Mesothelial cell of epicardium (in vitro differentiated cells): ENCODE measurements at regions not wholly inside any gene's neighbourhood (a gene's known extent, or its start where the extent isn't known, plus 50 kb on each side); places are given as distances from the start of the nearest gene placed in this dataset.

Experiments
- DNase-seq, 2 experiments: peaks; one replicate each; pipeline ENCODE4 v3.0.0; 2021; ENCODE audit warnings: low spot score in 2 of 2; ENCODE audit not compliant: unreplicated experiment in 2 of 2
- H3K27ac Mint-ChIP-seq: 2 replicates; pipeline ENCODE4 v1.8.0; 2021; ENCODE audit warnings: mixed read lengths
- H3K27me3 Mint-ChIP-seq: 2 replicates; pipeline ENCODE4 v1.8.0; 2021; ENCODE audit warnings: low read depth, mixed read lengths
- H3K36me3 Mint-ChIP-seq: 2 replicates; pipeline ENCODE4 v1.8.0; 2021; ENCODE audit warnings: mixed read lengths
- H3K4me1 Mint-ChIP-seq: 2 replicates; pipeline ENCODE4 v1.8.0; 2021; ENCODE audit warnings: mixed read lengths
- H3K4me3 Mint-ChIP-seq: 2 replicates; pipeline ENCODE4 v1.8.0; 2021; ENCODE audit warnings: mild to moderate bottlenecking, moderate library complexity, mixed read lengths
- H3K9me3 Mint-ChIP-seq: 2 replicates; pipeline ENCODE4 v1.8.0; 2021; ENCODE audit warnings: mixed read lengths
- TF ChIP-seq, protein P1 (sequence below): fragments of 200-600 bp; sonication (generic); IDR thresholded peaks from one replicate; pipeline ENCODE4 v1.5.0; 2021; ENCODE audit warnings: antibody characterized with exemption; ENCODE audit not compliant: unreplicated experiment

DNA sequence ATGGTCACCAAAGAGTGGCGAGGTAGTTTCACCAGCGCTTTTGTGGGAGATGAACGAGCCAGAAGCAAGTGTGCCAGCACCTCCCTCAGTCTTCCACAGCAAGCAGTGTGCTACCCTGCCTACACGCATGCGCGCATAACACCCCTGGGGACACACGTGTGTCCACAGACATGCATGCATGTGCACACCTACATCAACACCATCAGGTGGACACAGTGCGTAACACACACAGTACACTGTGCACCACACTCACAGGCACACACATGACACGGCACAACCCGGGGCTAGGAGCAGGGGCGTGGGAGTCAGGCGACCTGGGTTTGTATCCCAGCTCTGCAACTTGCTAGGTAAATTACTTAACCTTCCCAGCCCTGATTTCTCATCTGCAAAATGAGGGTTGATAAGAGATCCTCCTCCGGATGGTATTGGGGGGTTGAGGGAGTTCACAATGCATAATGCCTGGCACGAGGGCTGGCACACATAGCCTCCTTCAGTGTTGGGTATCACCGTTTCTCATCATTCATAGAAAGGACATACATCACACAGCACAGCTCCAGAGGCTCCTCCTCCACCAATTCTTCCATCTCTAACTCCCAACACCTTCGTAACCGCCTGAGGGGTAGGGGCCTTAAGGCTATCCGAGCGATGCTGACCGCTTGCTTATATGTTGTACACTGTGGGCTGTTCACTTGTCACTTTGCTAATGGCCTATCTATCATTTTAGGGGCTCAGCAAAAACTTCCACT is 174.9 kb downstream of the SMAD6 start:
- TF ChIP-seq, protein P1, sequence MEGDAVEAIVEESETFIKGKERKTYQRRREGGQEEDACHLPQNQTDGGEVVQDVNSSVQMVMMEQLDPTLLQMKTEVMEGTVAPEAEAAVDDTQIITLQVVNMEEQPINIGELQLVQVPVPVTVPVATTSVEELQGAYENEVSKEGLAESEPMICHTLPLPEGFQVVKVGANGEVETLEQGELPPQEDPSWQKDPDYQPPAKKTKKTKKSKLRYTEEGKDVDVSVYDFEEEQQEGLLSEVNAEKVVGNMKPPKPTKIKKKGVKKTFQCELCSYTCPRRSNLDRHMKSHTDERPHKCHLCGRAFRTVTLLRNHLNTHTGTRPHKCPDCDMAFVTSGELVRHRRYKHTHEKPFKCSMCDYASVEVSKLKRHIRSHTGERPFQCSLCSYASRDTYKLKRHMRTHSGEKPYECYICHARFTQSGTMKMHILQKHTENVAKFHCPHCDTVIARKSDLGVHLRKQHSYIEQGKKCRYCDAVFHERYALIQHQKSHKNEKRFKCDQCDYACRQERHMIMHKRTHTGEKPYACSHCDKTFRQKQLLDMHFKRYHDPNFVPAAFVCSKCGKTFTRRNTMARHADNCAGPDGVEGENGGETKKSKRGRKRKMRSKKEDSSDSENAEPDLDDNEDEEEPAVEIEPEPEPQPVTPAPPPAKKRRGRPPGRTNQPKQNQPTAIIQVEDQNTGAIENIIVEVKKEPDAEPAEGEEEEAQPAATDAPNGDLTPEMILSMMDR = no peak

DNA sequence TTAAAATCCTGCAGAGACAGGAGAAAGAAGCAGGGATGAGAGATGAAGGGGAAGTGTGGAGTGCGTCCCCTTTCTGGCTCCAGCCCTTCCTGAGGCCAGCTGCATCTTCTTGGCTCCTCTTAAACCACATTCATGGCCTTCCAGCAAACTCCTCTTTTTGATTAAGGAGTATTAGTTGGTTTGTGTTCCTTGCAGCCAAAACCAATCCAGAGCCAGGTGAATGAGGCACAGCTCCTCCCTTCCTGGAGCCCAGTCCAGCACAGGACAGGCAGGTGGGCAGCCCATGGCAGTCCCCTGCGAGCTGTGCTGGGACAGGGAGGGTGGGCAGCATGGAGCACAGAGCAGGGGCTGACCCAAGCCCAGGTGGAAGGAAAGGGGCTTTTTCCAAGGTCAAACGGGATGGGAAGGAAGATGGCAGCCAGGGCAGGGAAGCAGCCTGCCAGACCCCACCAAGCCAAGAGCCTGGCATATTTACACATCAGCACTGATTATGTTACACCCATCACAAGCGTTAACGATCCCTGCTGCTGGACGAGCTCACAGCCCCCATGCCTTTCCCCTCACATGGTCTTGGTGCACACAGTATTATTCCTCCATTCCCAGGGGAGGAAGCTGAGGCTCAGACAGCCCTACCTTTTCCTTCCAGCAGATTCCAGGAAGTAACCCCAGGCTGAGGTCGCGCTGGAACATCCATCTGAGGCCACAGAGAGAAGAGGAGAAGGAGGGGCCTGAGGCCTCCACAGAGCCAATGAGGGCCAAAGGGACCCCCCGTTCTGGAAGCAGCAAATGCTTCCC is 175.6 kb downstream of the SMAD6 start:
- Mint-ChIP-seq H3K27ac (peak overlapping the region; percentile 22), H3K27me3 (no peaks in the 10 kb centered on the region), H3K4me1 (peaks cover 32% of the 10 kb centered on the region), H3K9me3 (no peaks in the 10 kb centered on the region), H3K36me3 (no peaks in the 10 kb centered on the region), H3K4me3 (no peak overlapping the region)
- TF ChIP-seq, protein P1 = no peak
- peak in 1 of 2 experiments; percentile 28 for DNase-seq

More for the DNA sequence above, 174.9 kb downstream of the SMAD6 start:
- H3K4me1 Mint-ChIP-seq = peaks cover 25% of the 10 kb centered on the region
- H3K27ac Mint-ChIP-seq = peak overlapping the region; percentile 22
- no peaks in the 10 kb centered on the region for H3K9me3 Mint-ChIP-seq
- no peaks in the 10 kb centered on the region for H3K27me3 Mint-ChIP-seq
- no peaks in the 10 kb centered on the region for H3K36me3 Mint-ChIP-seq
- DNase-seq = peak in 1 of 2 experiments; percentile 16
- H3K4me3 Mint-ChIP-seq = no peak overlapping the region

DNA sequence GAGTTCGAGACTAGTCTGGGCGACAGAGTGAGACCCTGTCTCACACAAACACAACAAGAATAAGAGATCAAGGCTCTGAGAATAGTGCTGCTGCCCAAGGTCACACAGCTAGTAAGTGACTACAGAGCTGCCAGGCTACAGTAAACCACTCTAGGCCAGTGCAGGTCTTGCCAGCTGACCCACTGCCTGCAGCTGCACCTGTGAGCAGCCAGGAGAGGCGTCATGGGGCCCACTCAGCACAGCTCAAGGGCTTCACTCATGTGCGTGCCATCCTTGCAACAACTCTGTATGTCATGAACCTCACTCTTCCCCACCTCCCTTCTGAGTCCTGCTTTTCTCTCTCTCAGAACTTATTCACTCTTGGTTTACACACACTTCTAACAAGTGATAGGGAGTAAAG is 176.7 kb downstream of the SMAD6 start:
- Mint-ChIP-seq H3K4me1 (peaks cover 41% of the 10 kb centered on the region), H3K27ac (no peak overlapping the region), H3K9me3 (no peaks in the 10 kb centered on the region), H3K4me3 (no peak overlapping the region), H3K27me3 (no peaks in the 10 kb centered on the region), H3K36me3 (no peaks in the 10 kb centered on the region)
- TF ChIP-seq, protein P1 = no peak
- DNase-seq = peak in 1 of 2 experiments; percentile 16

DNA sequence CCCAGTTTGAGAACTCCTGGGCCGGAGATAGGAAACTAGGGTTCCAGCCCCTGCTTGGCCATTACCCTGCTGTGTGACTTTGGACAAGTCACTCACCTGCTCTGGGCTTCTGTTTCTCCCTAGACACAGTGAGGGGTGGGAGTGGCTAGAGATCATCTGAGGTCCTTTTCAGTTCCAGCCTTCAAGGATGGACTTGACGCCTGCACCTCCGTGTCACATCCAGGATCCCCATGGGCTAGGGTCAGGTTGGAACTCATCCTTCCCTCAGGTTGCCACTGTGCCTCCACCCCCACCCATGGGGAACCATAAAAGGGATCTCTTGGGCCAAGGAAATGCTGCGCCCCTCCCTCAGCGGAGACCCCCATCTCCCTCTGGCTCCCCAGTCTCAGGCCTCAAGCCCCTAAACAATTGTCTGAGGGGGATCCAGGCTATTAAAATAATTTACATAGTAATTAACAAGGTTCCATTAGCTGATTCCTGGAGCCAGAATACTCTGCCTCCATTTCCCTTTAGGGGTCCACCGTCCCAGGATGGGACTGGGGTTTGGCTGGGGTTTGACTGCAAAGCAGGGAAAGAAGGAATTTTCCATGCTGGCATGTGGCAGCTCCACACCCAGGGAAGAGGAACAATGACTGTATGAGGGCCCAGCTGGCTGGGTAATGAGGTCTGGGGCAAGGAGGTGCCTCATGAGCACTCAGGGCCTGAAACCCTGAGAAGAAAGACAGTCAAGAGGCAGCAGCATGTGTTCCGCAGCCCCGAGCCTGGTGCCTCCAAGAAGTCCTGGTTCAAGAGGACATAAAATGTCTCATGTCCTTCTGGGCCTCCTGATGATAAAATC is 177.7 kb downstream of the SMAD6 start:
- H3K9me3 Mint-ChIP-seq = no peaks in the 10 kb centered on the region
- no peak overlapping the region for H3K27ac Mint-ChIP-seq
- DNase-seq = peak in 1 of 2 experiments; percentile 22
- TF ChIP-seq, protein P1 = no peak
- no peaks in the 10 kb centered on the region for H3K36me3 Mint-ChIP-seq
- peaks cover 48% of the 10 kb centered on the region for H3K4me1 Mint-ChIP-seq
- no peaks in the 10 kb centered on the region for H3K27me3 Mint-ChIP-seq
- H3K4me3 Mint-ChIP-seq = no peak overlapping the region

DNA sequence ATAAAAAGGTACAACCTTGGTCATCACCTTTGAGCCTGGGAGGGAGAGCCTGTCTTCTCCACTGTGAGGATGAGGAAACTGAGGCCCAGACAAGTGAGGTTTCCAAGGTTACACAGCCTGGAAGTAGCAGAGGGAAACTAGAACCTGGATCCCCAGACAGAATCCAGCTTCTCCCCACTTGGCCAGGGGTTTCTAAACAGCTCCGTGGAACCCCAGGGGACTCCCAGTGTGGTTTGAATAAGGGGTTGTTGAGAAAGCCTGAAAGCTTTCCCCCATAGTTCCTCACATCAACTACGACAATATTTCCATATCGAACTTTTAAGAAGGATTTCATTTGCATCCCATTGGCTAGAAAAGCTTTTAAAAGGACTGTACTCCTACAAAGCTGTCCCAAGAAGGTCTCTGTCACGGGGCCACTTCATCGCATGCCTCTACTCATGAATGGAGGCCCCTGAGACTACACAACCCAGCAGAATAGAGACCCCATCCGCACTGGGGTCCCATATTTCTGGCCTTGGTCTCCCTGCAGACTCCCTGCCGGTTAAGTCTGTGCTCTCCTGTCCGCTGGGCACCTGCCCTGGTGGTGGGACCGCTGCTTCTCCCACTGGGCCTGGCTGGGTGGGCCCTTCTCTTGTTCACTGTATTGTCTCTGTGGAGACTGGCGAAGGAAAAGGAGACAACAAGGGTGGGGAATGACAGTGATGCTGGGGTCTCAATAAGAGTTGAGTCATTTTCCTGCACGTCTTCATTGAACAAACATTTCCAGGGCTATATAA is 178.5 kb downstream of the SMAD6 start:
- no peaks in the 10 kb centered on the region for H3K36me3 Mint-ChIP-seq
- DNase-seq = peak in 1 of 2 experiments; percentile 28
- TF ChIP-seq, protein P1 = no peak
- no peaks in the 10 kb centered on the region for H3K27me3 Mint-ChIP-seq
- H3K27ac Mint-ChIP-seq = peak overlapping the region; percentile 55
- peaks cover 47% of the 10 kb centered on the region for H3K4me1 Mint-ChIP-seq
- H3K4me3 Mint-ChIP-seq = no peak overlapping the region
- H3K9me3 Mint-ChIP-seq = no peaks in the 10 kb centered on the region
